H1 (cell line): ENCODE measurements at regions not wholly inside any gene's neighbourhood (a gene's known extent, or its start where the extent isn't known, plus 50 kb on each side); places are given as distances from the start of the nearest gene placed in this dataset.

Experiments used
- CEBPB ChIP-seq: IDR thresholded peaks from 2 replicates; pipeline ENCODE4 v1.6.1; 2012; ENCODE audit warnings: low read depth, low read length
- KDM1A ChIP-seq: fragments of 200-600, 300-600 bp; sonication (generic); IDR thresholded peaks from 2 replicates; pipeline ENCODE4 v1.7.1; 2016; ENCODE audit warnings: mild to moderate bottlenecking, low read length, borderline replicate concordance
- PHF8 ChIP-seq: fragments of 200-600 bp; sonication (generic); conservative IDR thresholded peaks from 2 replicates; pipeline ENCODE4 v1.7.1; 2012; ENCODE audit warnings: low read depth, mild to moderate bottlenecking, inconsistent platforms, low read length, moderate library complexity
- TF ChIP-seq, protein P1 (sequence below): IDR thresholded peaks from 2 replicates; pipeline ENCODE4 v1.6.1; 2012; ENCODE audit warnings: inconsistent platforms

DNA sequence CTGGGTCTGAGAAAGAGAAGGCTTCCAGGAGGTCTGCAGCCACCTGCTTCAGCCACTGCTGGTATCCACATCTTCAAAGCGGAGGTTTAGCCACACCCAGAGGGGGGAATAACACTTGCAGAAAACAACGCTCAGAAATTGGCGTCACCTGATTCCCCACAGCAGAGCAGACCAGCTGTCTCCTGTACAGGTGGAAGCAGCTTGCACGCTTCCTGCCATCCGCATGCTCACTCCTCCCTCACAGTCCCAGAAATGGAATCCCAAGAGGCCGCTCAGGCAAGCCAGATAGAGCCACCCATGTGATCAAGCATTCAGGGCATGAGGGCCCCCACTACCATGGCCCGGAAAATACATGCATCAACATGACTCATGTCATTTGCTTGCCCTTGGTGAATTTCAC lies 112.2 kb upstream of the DIO3 start (continued):
- TF ChIP-seq KDM1A = no peak
- no peak for TF ChIP-seq PHF8
- no peak for TF ChIP-seq CEBPB
- TF ChIP-seq, protein P1, sequence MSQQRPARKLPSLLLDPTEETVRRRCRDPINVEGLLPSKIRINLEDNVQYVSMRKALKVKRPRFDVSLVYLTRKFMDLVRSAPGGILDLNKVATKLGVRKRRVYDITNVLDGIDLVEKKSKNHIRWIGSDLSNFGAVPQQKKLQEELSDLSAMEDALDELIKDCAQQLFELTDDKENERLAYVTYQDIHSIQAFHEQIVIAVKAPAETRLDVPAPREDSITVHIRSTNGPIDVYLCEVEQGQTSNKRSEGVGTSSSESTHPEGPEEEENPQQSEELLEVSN = no peak
